ENCODE measurements at regions not wholly inside any gene's neighbourhood (a gene's known extent, or its start where the extent isn't known, plus 50 kb on each side); places are given as distances from the start of the nearest gene placed in this dataset.

- TF ChIP-seq, protein P1, sequence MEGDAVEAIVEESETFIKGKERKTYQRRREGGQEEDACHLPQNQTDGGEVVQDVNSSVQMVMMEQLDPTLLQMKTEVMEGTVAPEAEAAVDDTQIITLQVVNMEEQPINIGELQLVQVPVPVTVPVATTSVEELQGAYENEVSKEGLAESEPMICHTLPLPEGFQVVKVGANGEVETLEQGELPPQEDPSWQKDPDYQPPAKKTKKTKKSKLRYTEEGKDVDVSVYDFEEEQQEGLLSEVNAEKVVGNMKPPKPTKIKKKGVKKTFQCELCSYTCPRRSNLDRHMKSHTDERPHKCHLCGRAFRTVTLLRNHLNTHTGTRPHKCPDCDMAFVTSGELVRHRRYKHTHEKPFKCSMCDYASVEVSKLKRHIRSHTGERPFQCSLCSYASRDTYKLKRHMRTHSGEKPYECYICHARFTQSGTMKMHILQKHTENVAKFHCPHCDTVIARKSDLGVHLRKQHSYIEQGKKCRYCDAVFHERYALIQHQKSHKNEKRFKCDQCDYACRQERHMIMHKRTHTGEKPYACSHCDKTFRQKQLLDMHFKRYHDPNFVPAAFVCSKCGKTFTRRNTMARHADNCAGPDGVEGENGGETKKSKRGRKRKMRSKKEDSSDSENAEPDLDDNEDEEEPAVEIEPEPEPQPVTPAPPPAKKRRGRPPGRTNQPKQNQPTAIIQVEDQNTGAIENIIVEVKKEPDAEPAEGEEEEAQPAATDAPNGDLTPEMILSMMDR (IDR thresholded peaks at IDR 0.05; ENCODE audit: low read depth, low read length): no peak
- no peak overlapping the region for H3K4me3 ChIP-seq (ENCODE audit: low read depth, low read length)
- H3K27me3 ChIP-seq: no peaks in the 10 kb centered on the region
- no peak for DNase-seq
- no peaks in the 10 kb centered on the region; the same call in 1 of the 2 replicates for H3K9me3 ChIP-seq
- H3K4me1 ChIP-seq: no peaks in the 10 kb centered on the region
- H3K36me3 ChIP-seq: no peaks in the 10 kb centered on the region
Observed at GRCh38 chr21:24870633-24871032, 736.6 kb downstream of the MRPL39 start.

- H3K4me1 ChIP-seq: no peaks in the 10 kb centered on the region
- no peaks in the 10 kb centered on the region; the same call in 1 of the 2 replicates for H3K9me3 ChIP-seq
- H3K27me3 ChIP-seq: no peaks in the 10 kb centered on the region
- TF ChIP-seq, protein P1 (IDR thresholded peaks at IDR 0.05; ENCODE audit: low read depth, low read length): no peak
- no peak overlapping the region for H3K4me3 ChIP-seq (ENCODE audit: low read depth, low read length)
- H3K36me3 ChIP-seq: no peaks in the 10 kb centered on the region
- no peak for DNase-seq
Observed at GRCh38 chr21:24869862-24870261, 737.4 kb downstream of the MRPL39 start.

DNA sequence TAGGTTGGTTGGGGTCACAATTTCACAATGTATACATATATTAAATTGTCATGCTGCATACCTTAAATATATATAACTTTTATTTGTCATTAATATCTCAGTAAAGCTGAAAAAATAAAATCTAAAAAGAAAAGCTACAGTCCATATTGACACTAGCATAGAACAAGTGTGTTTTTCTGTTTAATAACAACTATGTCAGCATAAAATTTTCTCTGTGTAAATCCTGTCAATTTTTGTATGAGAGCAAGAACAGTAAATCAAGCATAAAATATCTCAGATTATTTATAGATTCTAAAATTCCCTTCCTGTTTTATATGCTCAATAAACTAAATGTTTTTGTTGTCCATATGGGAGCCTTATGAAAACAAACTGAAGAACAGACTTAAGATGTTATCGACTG, 739.2 kb downstream of the MRPL39 start:
- Histone ChIP-seq H3K27me3 (no peaks in the 10 kb centered on the region), H3K36me3 (no peaks in the 10 kb centered on the region), H3K4me3 (ENCODE audit: low read depth, low read length) (no peak overlapping the region), H3K9me3 (no peaks in the 10 kb centered on the region; the same call in 1 of the 2 replicates), H3K4me1 (no peaks in the 10 kb centered on the region)
- DNase-seq: no peak
- TF ChIP-seq, protein P1 (IDR thresholded peaks at IDR 0.05; ENCODE audit: low read depth, low read length): no peak

GRCh38 chr21:24861471-24861870, 745.8 kb downstream of the MRPL39 start:
- Histone ChIP-seq H3K36me3 (no peaks in the 10 kb centered on the region), H3K4me3 (ENCODE audit: low read depth, low read length) (no peak overlapping the region), H3K9me3 (no peaks in the 10 kb centered on the region; the same call in 1 of the 2 replicates), H3K4me1 (no peaks in the 10 kb centered on the region), H3K27me3 (no peaks in the 10 kb centered on the region)
- TF ChIP-seq, protein P1 (IDR thresholded peaks at IDR 0.05; ENCODE audit: low read depth, low read length): no peak
- no peak for DNase-seq

GRCh38 chr21:24856326-24856725, 751.0 kb downstream of the MRPL39 start:
- DNase-seq: no peak
- Histone ChIP-seq H3K9me3 (no peaks in the 10 kb centered on the region; the same call in 1 of the 2 replicates), H3K4me1 (no peaks in the 10 kb centered on the region), H3K27me3 (no peaks in the 10 kb centered on the region), H3K4me3 (ENCODE audit: low read depth, low read length) (no peak overlapping the region), H3K36me3 (no peaks in the 10 kb centered on the region)
- TF ChIP-seq, protein P1 (IDR thresholded peaks at IDR 0.05; ENCODE audit: low read depth, low read length): no peak

GRCh38 chr21:24852610-24853195, 754.6 kb downstream of the MRPL39 start:
- H3K27me3 ChIP-seq: no peaks in the 10 kb centered on the region
- TF ChIP-seq, protein P1 (IDR thresholded peaks at IDR 0.05; ENCODE audit: low read depth, low read length): no peak
- H3K9me3 ChIP-seq: no peaks in the 10 kb centered on the region
- H3K4me3 ChIP-seq (ENCODE audit: low read depth, low read length): no peak overlapping the region
- no peaks in the 10 kb centered on the region for H3K36me3 ChIP-seq
- no peak for DNase-seq
- H3K4me1 ChIP-seq: no peaks in the 10 kb centered on the region
